Activated naive CD4-positive, alpha-beta T cell treated with anti-CD3 and anti-CD28 coated beads, Interleukin-2, amount 10 ng/mL, durations not matched to agents 7 days and 5 days (primary cell): ENCODE measurements at regions not wholly inside any gene's neighbourhood (a gene's known extent, or its start where the extent isn't known, plus 50 kb on each side); places are given as distances from the start of the nearest gene placed in this dataset.
"Not testable (repeated sequence)": the region's sequence is repeated elsewhere in the genome, so short reads cannot be mapped to it uniquely, and the experiment has no call there.

Experiments used
- CTCF ChIA-PET: fragments of 350-600 bp; sonication (Branson Sonifier 250); formaldehyde crosslinking; loops from one replicate; lab custom pipeline; 2021; ENCODE audit warnings: antibody characterized with exemption; lab: Charles Lee
- DNase-seq: peaks from one replicate; pipeline ENCODE4 v3.0.0-alpha.2; 2020
- H3K27ac Mint-ChIP-seq: one replicate; pipeline ENCODE4 v1.8.0; 2021; ENCODE audit warnings: mild to moderate bottlenecking, moderate library complexity, mixed read lengths
- H3K27me3 Mint-ChIP-seq: one replicate; pipeline ENCODE4 v1.8.0; 2021; ENCODE audit warnings: mild to moderate bottlenecking, mixed read lengths
- H3K36me3 Mint-ChIP-seq: one replicate; pipeline ENCODE4 v1.8.0; 2021; ENCODE audit warnings: mixed read lengths
- H3K4me1 Mint-ChIP-seq: one replicate; pipeline ENCODE4 v1.8.0; 2021; ENCODE audit warnings: mixed read lengths
- H3K4me3 Mint-ChIP-seq: one replicate; pipeline ENCODE4 v1.8.0; 2021; ENCODE audit warnings: mild to moderate bottlenecking, moderate library complexity, mixed read lengths
- H3K9me3 Mint-ChIP-seq: one replicate; pipeline ENCODE4 v1.8.0; 2021; ENCODE audit warnings: mixed read lengths

DNA sequence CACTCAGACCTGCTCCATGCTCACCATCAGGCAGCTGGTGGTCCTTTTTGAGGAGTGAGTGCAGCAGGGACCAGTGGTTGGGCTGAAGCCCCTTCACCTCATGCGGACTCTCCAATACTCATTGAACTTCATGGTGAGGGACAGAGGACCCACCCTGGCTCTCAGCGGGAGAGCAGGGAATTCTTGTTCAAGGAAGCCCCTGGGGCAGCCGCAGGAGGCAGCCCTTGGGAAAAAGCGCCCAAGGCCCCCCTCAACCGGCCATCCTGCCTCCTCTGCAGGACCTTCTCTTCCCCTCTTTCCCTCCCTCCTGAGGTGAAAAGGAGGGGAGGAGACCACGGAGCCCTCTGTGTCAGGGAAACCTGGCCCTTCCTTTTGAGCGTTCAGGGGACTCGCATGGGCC is 4510.9 kb upstream of the OR11H1 start:
- H3K4me1 Mint-ChIP-seq, H3K27me3 Mint-ChIP-seq, H3K4me3 Mint-ChIP-seq, H3K36me3 Mint-ChIP-seq, H3K9me3 Mint-ChIP-seq, H3K27ac Mint-ChIP-seq, CTCF ChIA-PET, DNase-seq: not testable (repeated sequence)

DNA sequence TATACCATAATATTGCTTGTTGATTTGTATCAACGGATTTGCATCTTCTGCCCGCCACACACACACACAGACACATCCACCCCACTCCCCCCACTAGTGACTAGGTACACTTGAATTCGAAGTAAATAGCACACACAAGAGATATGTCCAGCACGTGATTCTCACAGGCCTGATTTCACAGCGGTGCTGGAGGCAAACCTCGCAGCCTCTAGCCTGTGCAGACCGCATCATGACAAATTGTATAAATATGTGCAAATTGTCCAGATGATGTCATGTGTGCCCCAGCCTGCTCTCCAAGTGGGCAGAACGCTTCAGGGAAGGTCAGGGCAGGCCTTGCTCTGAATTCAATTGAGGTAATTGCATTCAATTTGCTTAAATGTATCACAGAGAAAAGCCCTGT is 4507.5 kb upstream of the OR11H1 start:
- DNase-seq, H3K27me3 Mint-ChIP-seq, H3K27ac Mint-ChIP-seq, H3K36me3 Mint-ChIP-seq, CTCF ChIA-PET, H3K4me3 Mint-ChIP-seq, H3K4me1 Mint-ChIP-seq: not testable (repeated sequence)
- H3K9me3 Mint-ChIP-seq: peaks cover 16% of the 10 kb centered on the region

DNA sequence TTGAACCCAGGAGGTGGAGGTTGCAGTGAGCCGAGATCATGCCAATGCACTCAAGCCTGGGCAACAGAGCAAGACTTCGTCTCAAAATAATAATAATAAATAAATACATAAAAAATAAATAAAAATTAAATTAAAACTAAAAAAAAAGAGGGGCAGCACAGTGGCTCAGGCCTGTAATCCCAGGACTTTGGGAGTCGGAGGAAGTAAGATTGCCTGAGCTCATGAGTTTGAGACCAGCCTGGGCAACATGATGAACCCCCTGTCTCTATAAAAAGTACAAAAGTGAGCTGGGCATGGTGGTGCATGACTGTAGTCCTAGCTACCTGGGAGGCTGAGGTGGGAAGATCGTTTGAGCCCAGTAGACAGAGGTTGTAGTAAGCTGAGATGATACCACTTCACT is 4501.5 kb upstream of the OR11H1 start:
- CTCF ChIA-PET: not testable (repeated sequence)

DNA sequence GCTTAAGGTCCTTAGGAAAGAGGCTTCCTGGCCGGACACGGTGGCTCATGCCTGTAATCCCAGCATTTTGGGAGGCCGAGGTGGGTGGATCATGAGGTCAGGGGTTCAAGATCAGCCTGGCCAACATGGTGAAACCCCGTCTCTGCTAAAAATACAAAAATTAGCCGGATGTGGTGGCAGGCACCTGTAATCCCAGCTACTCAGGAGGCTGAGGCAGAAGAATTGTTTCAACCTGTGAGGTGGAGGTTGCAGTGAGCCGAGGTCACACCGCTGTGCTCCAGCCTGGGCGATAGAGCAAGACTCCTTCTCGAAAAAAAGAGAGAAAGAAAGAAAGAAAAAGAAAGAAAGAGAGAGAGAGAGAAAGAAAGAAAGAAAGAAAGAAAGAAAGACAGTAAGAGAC is 4500.9 kb upstream of the OR11H1 start:
- CTCF ChIA-PET, H3K27ac Mint-ChIP-seq, DNase-seq, H3K36me3 Mint-ChIP-seq, H3K4me3 Mint-ChIP-seq, H3K27me3 Mint-ChIP-seq, H3K4me1 Mint-ChIP-seq: not testable (repeated sequence)
- peaks cover 56% of the 10 kb centered on the region for H3K9me3 Mint-ChIP-seq

More for the DNA sequence above, 4501.5 kb upstream of the OR11H1 start:
- not testable (repeated sequence) for H3K27ac Mint-ChIP-seq, H3K27me3 Mint-ChIP-seq, H3K4me1 Mint-ChIP-seq, H3K36me3 Mint-ChIP-seq, DNase-seq, H3K4me3 Mint-ChIP-seq
- H3K9me3 Mint-ChIP-seq: peaks cover 51% of the 10 kb centered on the region

DNA sequence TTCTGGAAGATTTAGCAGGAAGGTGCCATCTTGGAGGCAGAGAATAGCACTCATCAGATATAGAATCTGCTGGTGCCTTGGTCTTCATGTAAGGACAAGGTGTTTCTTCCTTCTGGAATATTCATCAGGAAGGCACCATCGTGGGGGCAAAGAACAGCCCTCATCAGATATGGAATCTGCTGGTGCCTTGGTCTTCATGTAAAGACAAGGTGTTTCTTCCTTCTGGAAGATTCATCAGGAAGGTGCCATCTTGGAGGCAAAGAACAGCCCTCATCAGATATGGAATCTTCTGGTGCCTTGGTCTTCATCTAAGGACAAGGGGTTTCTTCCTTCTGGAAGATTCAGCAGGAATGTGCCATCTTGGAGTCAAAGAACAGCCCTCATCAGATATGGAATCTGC is 4500.5 kb upstream of the OR11H1 start:
- H3K27me3 Mint-ChIP-seq, H3K27ac Mint-ChIP-seq, H3K36me3 Mint-ChIP-seq, H3K4me3 Mint-ChIP-seq, CTCF ChIA-PET, DNase-seq, H3K4me1 Mint-ChIP-seq: not testable (repeated sequence)
- peaks cover 57% of the 10 kb centered on the region for H3K9me3 Mint-ChIP-seq

DNA sequence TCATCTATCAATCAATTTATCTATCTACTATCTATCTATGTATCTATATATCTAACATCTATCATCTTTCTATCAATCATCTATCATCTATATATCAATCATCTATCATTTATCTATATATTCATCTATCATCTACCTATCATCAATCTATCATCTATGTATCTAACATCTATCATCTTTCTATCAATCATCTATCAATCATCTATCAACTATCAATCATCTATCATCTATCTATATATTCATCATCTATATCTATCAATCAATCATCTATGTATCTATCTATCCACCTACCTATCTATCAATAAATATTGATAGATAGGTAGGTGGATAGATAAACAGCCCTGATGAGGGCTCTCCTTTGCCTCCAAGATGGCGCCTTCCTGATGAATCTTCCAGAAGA is 4499.8 kb upstream of the OR11H1 start:
- H3K27ac Mint-ChIP-seq, H3K36me3 Mint-ChIP-seq, DNase-seq, H3K4me3 Mint-ChIP-seq, CTCF ChIA-PET, H3K4me1 Mint-ChIP-seq, H3K27me3 Mint-ChIP-seq: not testable (repeated sequence)
- peaks cover 56% of the 10 kb centered on the region for H3K9me3 Mint-ChIP-seq

DNA sequence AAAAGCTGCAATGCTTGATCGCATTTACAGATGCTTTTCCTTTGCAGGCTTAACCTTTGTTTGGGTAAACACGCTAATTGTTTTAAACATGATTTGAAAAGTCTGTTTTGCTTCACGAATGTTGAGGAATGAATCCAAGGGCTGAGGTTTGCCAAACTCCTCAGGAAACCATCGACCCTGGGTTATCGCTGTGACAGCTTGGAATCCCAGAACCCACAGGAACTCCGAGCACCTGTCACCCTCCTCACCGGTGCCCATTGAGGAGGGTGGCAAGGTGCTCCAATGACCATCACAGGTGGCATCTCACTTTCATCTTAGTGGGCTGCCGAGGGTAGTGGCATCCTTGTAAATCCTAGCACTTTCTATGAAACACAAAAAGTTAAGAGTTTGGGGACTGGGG is 4498.5 kb upstream of the OR11H1 start:
- CTCF ChIA-PET, H3K4me1 Mint-ChIP-seq, H3K36me3 Mint-ChIP-seq, H3K27me3 Mint-ChIP-seq, H3K27ac Mint-ChIP-seq, DNase-seq, H3K4me3 Mint-ChIP-seq: not testable (repeated sequence)
- peaks cover 59% of the 10 kb centered on the region for H3K9me3 Mint-ChIP-seq

DNA sequence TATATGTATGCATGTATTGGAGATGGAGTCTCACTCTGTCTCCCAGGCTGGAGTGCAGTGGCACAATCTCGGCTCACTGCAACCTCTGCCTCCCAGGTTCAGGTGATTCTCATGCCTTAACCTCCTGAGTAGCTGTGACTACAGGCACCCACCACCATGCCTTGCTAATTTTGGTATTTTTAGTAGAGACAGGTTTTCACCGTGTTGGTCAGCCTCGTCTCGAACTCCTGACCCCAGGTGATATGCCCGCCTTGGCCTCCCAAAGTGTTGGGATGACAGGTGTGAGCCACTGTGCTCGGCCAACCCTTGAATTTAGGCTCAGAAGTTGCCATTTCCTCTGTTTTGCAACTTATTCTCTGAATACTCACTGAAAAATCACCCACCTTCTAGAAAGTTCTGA is 4498.0 kb upstream of the OR11H1 start:
- H3K4me1 Mint-ChIP-seq, H3K27me3 Mint-ChIP-seq, H3K27ac Mint-ChIP-seq, H3K4me3 Mint-ChIP-seq, CTCF ChIA-PET, H3K36me3 Mint-ChIP-seq, DNase-seq: not testable (repeated sequence)
- H3K9me3 Mint-ChIP-seq: peaks cover 63% of the 10 kb centered on the region

DNA sequence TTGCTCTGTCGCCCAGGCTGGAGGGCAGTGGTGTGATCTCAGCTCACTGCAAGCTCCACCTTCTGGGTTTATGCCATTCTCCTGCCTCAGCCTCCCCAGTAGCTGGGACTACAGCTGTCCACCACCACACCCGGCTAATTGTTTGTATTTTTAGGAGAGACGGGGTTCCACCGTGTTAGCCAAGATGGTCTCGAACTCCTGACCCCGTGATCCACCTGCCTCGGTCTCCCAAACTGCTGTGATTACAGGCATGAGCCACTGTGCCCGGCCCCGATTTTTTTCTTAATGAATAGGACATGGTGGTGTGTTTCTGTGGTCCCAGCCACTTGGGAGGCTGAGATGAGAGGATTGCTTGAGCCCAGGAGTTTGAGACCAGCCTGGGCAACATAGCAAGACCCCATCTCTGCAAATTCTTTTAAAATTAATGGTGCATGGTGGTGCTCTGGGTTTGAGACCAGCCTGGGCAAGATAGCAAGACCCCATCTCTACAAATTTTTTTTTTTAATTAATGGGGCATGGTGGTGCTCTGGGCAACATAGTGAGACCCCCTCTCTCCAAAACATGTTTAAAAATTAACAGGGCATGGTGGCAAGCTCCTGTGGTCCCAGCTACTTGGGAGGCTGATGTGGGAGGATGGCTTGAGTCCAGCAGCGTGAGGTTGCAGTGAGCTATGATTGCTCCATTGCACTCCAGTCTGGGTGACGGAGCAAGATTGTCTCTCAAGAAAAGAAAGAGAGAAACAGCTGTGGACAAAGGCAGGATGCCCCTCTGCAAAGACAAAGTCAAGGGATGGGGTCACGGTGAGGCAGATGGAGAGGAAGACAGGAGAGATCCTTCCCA is 4497.2 kb upstream of the OR11H1 start:
- DNase-seq, CTCF ChIA-PET, H3K4me3 Mint-ChIP-seq, H3K27me3 Mint-ChIP-seq, H3K4me1 Mint-ChIP-seq, H3K36me3 Mint-ChIP-seq, H3K27ac Mint-ChIP-seq: not testable (repeated sequence)
- H3K9me3 Mint-ChIP-seq: peaks cover 63% of the 10 kb centered on the region

DNA sequence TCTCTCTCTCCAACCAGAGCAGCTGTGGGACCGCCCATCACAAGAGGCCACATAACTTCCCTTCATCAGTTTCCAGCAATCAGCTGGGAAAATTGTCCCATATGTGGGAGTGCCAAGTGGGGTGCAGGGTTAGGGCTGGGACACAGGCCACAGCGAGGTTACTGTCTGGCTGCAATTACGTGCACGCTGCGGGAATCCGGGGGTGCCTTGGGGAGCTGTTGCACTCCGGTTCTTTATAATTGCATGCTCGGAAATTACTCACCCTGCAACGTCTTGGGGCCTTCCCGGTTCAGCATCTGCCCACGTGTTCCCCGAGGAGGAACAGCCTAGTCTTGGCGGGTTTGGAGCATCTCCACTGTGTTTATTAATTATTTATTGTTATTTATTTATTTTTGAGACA is 4495.9 kb upstream of the OR11H1 start:
- CTCF ChIA-PET, H3K27me3 Mint-ChIP-seq, H3K4me1 Mint-ChIP-seq, H3K27ac Mint-ChIP-seq, H3K36me3 Mint-ChIP-seq, H3K4me3 Mint-ChIP-seq, DNase-seq: not testable (repeated sequence)
- H3K9me3 Mint-ChIP-seq: peaks cover 70% of the 10 kb centered on the region

DNA sequence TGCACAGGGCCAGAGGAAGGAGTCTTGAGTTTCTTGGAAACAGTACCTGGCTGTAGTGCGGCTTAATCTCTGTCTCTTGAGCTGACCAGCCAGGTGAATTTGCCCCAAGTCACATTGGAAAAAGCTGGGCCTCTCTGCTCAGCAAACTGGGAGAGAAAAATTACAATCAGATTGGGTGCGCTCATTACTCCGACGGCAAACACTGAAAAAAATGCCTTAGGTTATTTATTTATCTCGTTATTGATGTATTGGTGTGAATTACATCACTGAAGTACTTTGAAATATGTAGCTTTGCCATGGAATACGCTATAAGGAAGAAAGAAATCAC is 4493.4 kb upstream of the OR11H1 start:
- H3K9me3 Mint-ChIP-seq: peaks cover 74% of the 10 kb centered on the region

DNA sequence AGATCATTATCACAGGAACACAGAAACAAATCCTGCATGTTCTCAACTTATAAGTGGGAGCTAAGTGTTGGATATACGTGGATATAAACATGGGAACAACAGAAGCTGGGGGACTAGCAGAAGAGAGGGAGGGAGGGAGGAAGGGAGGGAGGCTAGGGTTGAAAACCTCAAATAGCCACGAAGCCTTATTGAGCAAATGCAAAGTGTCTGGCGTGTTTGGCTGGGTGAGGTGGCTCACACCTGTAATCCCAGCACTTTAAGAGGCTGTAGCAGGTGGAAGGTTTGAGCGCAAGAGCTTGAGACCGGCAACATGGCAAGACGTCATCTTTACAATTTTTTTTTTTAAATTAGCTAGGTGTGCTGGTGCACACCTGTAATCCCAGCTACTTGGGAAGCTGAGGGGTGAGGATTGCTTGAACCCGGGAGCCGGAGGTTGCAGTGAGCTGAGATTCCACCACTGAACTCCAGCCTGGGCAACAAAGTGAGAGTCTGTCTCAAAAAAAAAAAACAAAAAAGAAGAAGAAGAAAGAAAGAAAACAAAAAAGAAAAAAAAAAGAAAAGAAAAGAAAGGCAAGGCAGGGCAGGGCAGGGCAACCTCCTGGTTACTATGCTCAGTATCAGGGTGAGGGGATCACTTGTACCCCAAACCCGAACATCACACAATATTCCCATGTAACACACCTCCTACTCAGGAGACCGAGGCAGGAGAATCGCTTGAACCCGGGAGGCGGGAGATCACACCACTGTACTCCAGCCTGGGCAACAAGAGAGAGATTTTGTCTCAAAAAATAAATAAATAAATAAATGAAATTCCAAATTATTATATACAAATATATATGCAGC is 4492.7 kb upstream of the OR11H1 start:
- DNase-seq, H3K4me3 Mint-ChIP-seq, H3K27ac Mint-ChIP-seq, H3K27me3 Mint-ChIP-seq, CTCF ChIA-PET, H3K36me3 Mint-ChIP-seq, H3K4me1 Mint-ChIP-seq: not testable (repeated sequence)
- peaks cover 74% of the 10 kb centered on the region for H3K9me3 Mint-ChIP-seq

More for the DNA sequence above, 4493.4 kb upstream of the OR11H1 start:
- H3K4me3 Mint-ChIP-seq, CTCF ChIA-PET, H3K27ac Mint-ChIP-seq, H3K27me3 Mint-ChIP-seq, H3K4me1 Mint-ChIP-seq, H3K36me3 Mint-ChIP-seq, DNase-seq: not testable (repeated sequence)

DNA sequence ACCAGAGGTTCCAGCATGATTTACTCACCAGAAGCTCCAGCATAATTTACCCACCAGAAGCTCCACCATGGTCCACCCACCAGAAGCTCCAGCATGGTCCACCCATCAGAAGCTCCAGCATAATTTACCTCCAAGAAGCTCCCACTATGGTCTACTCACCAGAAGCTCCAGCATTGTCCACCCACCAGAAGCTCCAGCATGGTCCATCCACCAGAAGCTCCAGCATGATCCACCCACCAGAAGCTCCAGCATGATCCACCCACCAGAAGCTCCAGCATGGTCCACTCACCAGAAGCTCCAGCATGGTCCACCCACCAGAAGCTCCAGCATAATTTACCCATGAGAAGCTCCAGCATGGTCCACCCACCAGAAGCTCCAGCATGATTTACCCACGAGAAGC is 4490.7 kb upstream of the OR11H1 start:
- not testable (repeated sequence) for H3K4me3 Mint-ChIP-seq
- CTCF ChIA-PET: interaction anchor here (1.0 kb wide), 1 partner anchor 15 kb away, joined by 3 read pairs; no protein-coding TSS in a partner anchor

DNA sequence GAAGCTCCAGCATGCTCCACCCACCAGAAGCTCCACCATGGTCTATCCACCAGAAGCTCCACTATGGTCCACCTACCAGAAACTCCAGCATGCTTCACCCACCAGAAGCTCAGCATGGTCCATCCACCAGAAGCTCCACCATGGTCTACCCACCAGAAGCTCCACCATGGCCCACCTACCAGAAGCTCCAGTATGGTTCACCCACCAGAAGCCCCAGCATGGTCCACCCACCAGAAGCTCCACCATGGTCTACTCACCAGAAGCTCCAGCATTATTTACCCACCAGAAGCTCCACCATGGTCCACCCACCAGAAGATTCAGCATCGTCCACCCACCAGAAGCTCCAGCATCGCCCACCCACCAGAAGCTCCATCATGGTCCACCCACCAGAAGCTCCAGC is 4490.2 kb upstream of the OR11H1 start:
- not testable (repeated sequence) for H3K27ac Mint-ChIP-seq, H3K36me3 Mint-ChIP-seq, DNase-seq, H3K27me3 Mint-ChIP-seq, H3K4me3 Mint-ChIP-seq, H3K4me1 Mint-ChIP-seq
- CTCF ChIA-PET: interaction anchor here (1.0 kb wide), 1 partner anchor 15 kb away, joined by 3 read pairs; no protein-coding TSS in a partner anchor
- H3K9me3 Mint-ChIP-seq: peaks cover 69% of the 10 kb centered on the region

More for the DNA sequence above, 4490.7 kb upstream of the OR11H1 start:
- not testable (repeated sequence) for H3K36me3 Mint-ChIP-seq, DNase-seq, H3K27me3 Mint-ChIP-seq, H3K27ac Mint-ChIP-seq, H3K4me1 Mint-ChIP-seq
- peaks cover 67% of the 10 kb centered on the region for H3K9me3 Mint-ChIP-seq

DNA sequence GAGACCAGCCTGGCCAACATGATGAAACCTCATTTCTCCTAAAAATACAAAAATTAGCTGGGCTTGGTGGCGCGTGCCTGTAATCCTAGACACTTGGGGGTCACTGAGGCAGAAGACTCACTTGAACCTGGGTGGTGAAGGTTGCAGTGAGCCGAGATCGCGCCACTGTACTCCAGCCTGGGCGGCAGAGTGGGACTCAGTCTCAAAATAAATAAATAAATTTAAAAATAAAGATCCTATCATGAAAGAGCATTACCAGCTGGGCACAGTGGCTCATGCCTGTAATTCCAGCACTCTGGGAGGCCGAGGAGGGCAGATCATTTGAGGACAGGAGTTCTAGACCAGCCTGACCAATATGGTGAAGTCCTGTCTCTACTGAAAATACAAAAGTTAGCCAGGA is 4489.2 kb upstream of the OR11H1 start:
- CTCF ChIA-PET, H3K4me3 Mint-ChIP-seq, DNase-seq, H3K36me3 Mint-ChIP-seq, H3K27me3 Mint-ChIP-seq, H3K4me1 Mint-ChIP-seq, H3K27ac Mint-ChIP-seq: not testable (repeated sequence)
- peaks cover 69% of the 10 kb centered on the region for H3K9me3 Mint-ChIP-seq
